Body of pancreas (tissue), 4 donors: ENCODE measurements at regions not wholly inside any gene's neighbourhood (a gene's known extent, or its start where the extent isn't known, plus 50 kb on each side); places are given as distances from the start of the nearest gene placed in this dataset.

Experiments
- ATAC-seq: fragments of 150-250 bp; one replicate; pipeline ENCODE4 v1.9.1; 2016
- DNase-seq, 4 donors: peaks; one replicate each; pipeline ENCODE4 v3.0.0-alpha.2; 2019
- H3K27ac ChIP-seq, 4 donors: fragments of 200-600 bp; sonication (generic); 1 replicate in 3 of 4; 2 replicates in 1 of 4; pipeline versions ENCODE4 v1.5.1 to v1.6.1; 2016 to 2019; ENCODE audit warnings: mild to moderate bottlenecking in 1 of 4, mixed read lengths in 1 of 4, moderate library complexity in 1 of 4
- H3K27me3 ChIP-seq, 2 donors: fragments of 200-600 bp; sonication (generic); one replicate each; pipeline ENCODE4 v1.6.0; 2016; ENCODE audit warnings: mild to moderate bottlenecking in 1 of 2
- H3K36me3 ChIP-seq, 2 donors: fragments of 200-600 bp; sonication (generic); replicated peaks in 1 of 2; 2 replicates each; pipeline ENCODE4 v1.5.1; 2016; ENCODE audit warnings: low read depth in 2 of 2; ENCODE audit not compliant: insufficient read depth in 1 of 2
- H3K4me1 ChIP-seq: fragments of 200-600 bp; sonication (generic); one replicate; pipeline ENCODE4 v1.6.0; 2016
- H3K4me3 ChIP-seq, 2 donors: fragments of 200-600 bp; sonication (generic); 1 replicate in 1 of 2; 2 replicates in 1 of 2; pipeline ENCODE4 v1.5.1; 2016 to 2019
- H3K9me3 ChIP-seq, 3 donors: fragments of 200-600 bp; sonication (generic); 1 replicate in 2 of 3; 2 replicates in 1 of 3; pipeline ENCODE4 v1.5.1; 2016
- POLR2A ChIP-seq, 3 donors: fragments of 450-650 bp; IDR thresholded peaks; one replicate each; pipeline ENCODE4 v1.6.1; 2016; ENCODE audit warnings: antibody characterized with exemption in 3 of 3, mild to moderate bottlenecking in 2 of 3
- WGBS, 2 donors: methylation state at CpG; one replicate each; pipeline ENCODE4 v1.1.5; 2017; 5-methylcytosine and 5-hydroxymethylcytosine counted together
- intact Hi-C: fragments of 100-400 bp; cut with DNase I; formaldehyde crosslinking; loops from one replicate; pipeline ENCODE4 v1.15.1; 2023
- TF ChIP-seq, protein P1 (sequence below), 7 experiments: fragments of 450-650 bp in 4 of 7; fragments of 200-600 bp in 3 of 7; sonication (generic) in 3 of 7; IDR thresholded peaks; one replicate each; pipeline ENCODE4 v1.5.1; 2016 to 2019; ENCODE audit warnings: antibody characterized with exemption in 7 of 7

- no peak overlapping the region for H3K27ac ChIP-seq
- TF ChIP-seq POLR2A (IDR thresholded peaks at IDR 0.05), result no peak
- TF ChIP-seq, protein P1, sequence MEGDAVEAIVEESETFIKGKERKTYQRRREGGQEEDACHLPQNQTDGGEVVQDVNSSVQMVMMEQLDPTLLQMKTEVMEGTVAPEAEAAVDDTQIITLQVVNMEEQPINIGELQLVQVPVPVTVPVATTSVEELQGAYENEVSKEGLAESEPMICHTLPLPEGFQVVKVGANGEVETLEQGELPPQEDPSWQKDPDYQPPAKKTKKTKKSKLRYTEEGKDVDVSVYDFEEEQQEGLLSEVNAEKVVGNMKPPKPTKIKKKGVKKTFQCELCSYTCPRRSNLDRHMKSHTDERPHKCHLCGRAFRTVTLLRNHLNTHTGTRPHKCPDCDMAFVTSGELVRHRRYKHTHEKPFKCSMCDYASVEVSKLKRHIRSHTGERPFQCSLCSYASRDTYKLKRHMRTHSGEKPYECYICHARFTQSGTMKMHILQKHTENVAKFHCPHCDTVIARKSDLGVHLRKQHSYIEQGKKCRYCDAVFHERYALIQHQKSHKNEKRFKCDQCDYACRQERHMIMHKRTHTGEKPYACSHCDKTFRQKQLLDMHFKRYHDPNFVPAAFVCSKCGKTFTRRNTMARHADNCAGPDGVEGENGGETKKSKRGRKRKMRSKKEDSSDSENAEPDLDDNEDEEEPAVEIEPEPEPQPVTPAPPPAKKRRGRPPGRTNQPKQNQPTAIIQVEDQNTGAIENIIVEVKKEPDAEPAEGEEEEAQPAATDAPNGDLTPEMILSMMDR (IDR thresholded peaks at IDR 0.05), result no peak
- no peak for DNase-seq
- H3K4me1 ChIP-seq, result no peaks in the 10 kb centered on the region
- intact Hi-C loops, result no loop called here
- no peaks in the 10 kb centered on the region for H3K36me3 ChIP-seq
- no peaks in the 10 kb centered on the region for H3K27me3 ChIP-seq
- 67% methylated on average over 1 to 2 of the region's 2 CpGs for WGBS, 2 donors
- H3K9me3 ChIP-seq, result no peaks in the 10 kb centered on the region
- H3K4me3 ChIP-seq, result no peak overlapping the region
- ATAC-seq, result no peak
Observed at GRCh38 chr10:107880185-107880584, 715.7 kb upstream of the SORCS1 start.

DNA sequence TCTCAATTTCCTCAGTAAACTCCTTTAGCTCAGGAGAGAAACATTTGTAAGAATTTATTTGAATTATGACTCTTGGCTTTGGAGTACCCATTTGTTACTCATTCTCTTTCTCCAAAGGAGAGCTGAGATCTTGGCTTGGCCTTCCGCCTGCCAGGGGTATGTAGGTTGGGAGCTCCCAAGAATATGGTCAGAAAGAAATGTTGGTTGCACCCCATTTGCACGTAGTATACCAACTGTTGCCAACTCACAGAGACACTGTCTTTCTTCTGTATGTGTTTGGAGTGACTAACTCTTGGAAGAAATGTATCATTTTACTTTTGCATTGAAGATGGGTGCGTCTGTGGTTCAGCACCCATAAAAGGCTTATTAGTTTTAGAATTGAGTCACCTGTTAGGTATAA, 708.5 kb upstream of the SORCS1 start:
- no peak overlapping the region for H3K27ac ChIP-seq

DNA sequence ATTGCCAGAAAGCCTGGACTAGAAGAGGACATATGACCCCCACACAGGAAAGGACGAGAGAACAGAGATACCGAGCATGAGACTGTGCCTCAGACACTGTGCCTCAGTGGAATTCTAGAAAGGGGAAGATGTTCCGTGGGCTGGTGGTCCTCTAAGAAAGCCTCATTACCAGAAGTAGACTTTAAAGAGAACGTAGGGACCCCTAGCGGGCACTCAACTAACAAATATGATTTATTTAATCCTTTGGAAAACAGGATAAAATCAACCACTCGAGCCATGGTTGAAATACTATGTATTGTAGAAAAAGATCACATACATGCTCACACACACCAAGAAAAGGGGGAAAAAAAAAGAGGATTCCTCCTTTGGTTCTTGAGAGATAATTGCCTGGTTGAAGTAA, 701.2 kb upstream of the SORCS1 start:
- 65 to 66% methylated on average over 6 of the region's 6 CpGs for WGBS, 2 donors
- TF ChIP-seq, protein P1 (IDR thresholded peaks at IDR 0.05), result no peak
- no peak for TF ChIP-seq POLR2A (IDR thresholded peaks at IDR 0.05)
- H3K27me3 ChIP-seq, result no peaks in the 10 kb centered on the region

More for the DNA sequence above, 708.5 kb upstream of the SORCS1 start:
- DNase-seq (no peak), ATAC-seq (no peak)
- no peak for TF ChIP-seq POLR2A (IDR thresholded peaks at IDR 0.05)
- TF ChIP-seq, protein P1 (IDR thresholded peaks at IDR 0.05), result no peak
- no peak overlapping the region for H3K4me3 ChIP-seq
- intact Hi-C loops, result no loop called here
- no peaks in the 10 kb centered on the region for H3K27me3 ChIP-seq
- 70 to 84% methylated on average over 3 of the region's 3 CpGs for WGBS, 2 donors
- H3K36me3 ChIP-seq, result no peaks in the 10 kb centered on the region
- no peaks in the 10 kb centered on the region for H3K4me1 ChIP-seq
- H3K9me3 ChIP-seq, result no peaks in the 10 kb centered on the region

DNA sequence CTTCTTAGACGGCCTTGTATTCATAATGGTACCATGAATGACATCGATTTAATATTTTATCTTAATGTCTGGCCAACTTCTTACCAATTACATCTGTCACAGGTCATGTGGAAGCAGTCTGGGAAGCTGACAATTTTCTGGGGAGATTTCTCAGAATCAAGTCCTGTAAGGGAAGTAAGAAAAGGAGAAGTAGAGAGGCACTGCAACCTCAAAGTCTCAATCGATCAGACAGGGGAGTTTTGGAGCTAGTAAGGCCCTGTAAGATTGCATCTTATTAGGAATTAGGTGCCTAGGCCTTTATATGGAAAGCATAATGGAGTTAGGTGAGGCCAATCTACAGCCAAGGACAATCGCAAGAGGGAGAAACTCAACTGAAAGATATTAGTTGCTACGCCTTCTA, 694.6 kb upstream of the SORCS1 start:
- TF ChIP-seq, protein P1 (IDR thresholded peaks at IDR 0.05), result no peak
- TF ChIP-seq POLR2A (IDR thresholded peaks at IDR 0.05), result no peak
- Histone ChIP-seq H3K27ac (no peak overlapping the region), H3K4me1 (no peaks in the 10 kb centered on the region), H3K9me3 (no peaks in the 10 kb centered on the region), H3K4me3 (no peak overlapping the region), H3K27me3 (no peaks in the 10 kb centered on the region), H3K36me3 (no peaks in the 10 kb centered on the region)
- no peak for ATAC-seq
- DNase-seq, result no peak
- intact Hi-C loops, result no loop called here
- 58 to 61% methylated on average over 5 of the region's 5 CpGs for WGBS, 2 donors

More for the DNA sequence above, 701.2 kb upstream of the SORCS1 start:
- Histone ChIP-seq H3K36me3 (no peaks in the 10 kb centered on the region), H3K9me3 (no peaks in the 10 kb centered on the region), H3K27ac (no peak overlapping the region), H3K4me3 (no peak overlapping the region), H3K4me1 (no peaks in the 10 kb centered on the region)
- intact Hi-C loops, result no loop called here
- ATAC-seq (no peak), DNase-seq (no peak)

GRCh38 chr10:107856047-107856315, 691.5 kb upstream of the SORCS1 start:
- no peaks in the 10 kb centered on the region for H3K36me3 ChIP-seq
- intact Hi-C loops, result no loop called here
- ATAC-seq (no peak), DNase-seq (no peak)
- TF ChIP-seq POLR2A (IDR thresholded peaks at IDR 0.05), result no peak
- TF ChIP-seq, protein P1 (IDR thresholded peaks at IDR 0.05), result no peak
- no peaks in the 10 kb centered on the region for H3K9me3 ChIP-seq
- H3K4me1 ChIP-seq, result no peaks in the 10 kb centered on the region
- no peaks in the 10 kb centered on the region for H3K27me3 ChIP-seq
- H3K27ac ChIP-seq, result no peak overlapping the region
- H3K4me3 ChIP-seq, result no peak overlapping the region
